HFFc6 (cell line): ENCODE measurements at regions not wholly inside any gene's neighbourhood (a gene's known extent, or its start where the extent isn't known, plus 50 kb on each side); places are given as distances from the start of the nearest gene placed in this dataset.
"Not testable (repeated sequence)": the region's sequence is repeated elsewhere in the genome, so short reads cannot be mapped to it uniquely, and the experiment has no call there.

Experiments
- DNase-seq: peaks from one replicate; pipeline ENCODE4 v3.0.0-alpha.2; 2018
- H3K27ac Mint-ChIP-seq: 2 replicates; pipeline ENCODE4 v1.8.0; 2020; ENCODE audit warnings: mild to moderate bottlenecking, mixed read lengths
- H3K27me3 Mint-ChIP-seq: 2 replicates; pipeline ENCODE4 v1.8.0; 2021; ENCODE audit warnings: mild to moderate bottlenecking, moderate library complexity, mixed read lengths; ENCODE audit not compliant: insufficient read depth
- H3K36me3 Mint-ChIP-seq: 2 replicates; pipeline ENCODE4 v1.8.0; 2021; ENCODE audit warnings: low read depth, mixed read lengths
- H3K4me1 Mint-ChIP-seq: 2 replicates; pipeline ENCODE4 v1.8.0; 2020; ENCODE audit warnings: low read depth, mixed read lengths
- H3K4me3 Mint-ChIP-seq: 2 replicates; pipeline ENCODE4 v1.8.0; 2020; ENCODE audit warnings: mild to moderate bottlenecking, moderate library complexity, mixed read lengths
- H3K9me3 Mint-ChIP-seq: 2 replicates; pipeline ENCODE4 v1.8.0; 2020; ENCODE audit warnings: mild to moderate bottlenecking, mixed read lengths
- TF ChIP-seq, protein P1 (sequence below): fragments of 200-600 bp; sonication (generic); IDR thresholded peaks from 2 replicates; pipeline ENCODE4 v1.5.0; 2021; ENCODE audit warnings: antibody characterized with exemption, mild to moderate bottlenecking

DNA sequence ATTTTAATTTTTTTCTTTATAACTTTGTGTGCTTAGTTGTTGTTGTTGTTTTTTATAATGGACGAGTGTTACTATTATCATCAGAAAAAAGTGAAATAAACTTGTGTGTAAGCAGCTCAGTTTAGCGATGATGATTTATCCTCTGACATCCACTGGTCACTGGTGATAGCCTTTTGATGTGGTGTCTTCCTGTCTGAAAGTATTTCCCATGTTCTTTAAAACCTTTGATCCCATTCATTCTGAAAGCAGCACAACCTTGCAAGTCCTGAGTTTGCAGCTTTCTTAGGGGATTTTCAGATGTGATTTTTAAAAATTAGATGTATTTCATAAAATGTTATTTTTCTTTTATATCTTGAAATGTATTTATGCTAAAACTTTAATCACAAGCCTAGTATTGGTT lies 85.9 kb upstream of the ZPLD1 start:
- Mint-ChIP-seq H3K4me1 (no peaks in the 10 kb centered on the region), H3K4me3 (no peak overlapping the region), H3K36me3 (no peaks in the 10 kb centered on the region), H3K9me3 (no peaks in the 10 kb centered on the region), H3K27ac (no peak overlapping the region), H3K27me3 (peaks cover 2% of the 10 kb centered on the region; the same call in 1 of the 2 replicates)
- TF ChIP-seq, protein P1, sequence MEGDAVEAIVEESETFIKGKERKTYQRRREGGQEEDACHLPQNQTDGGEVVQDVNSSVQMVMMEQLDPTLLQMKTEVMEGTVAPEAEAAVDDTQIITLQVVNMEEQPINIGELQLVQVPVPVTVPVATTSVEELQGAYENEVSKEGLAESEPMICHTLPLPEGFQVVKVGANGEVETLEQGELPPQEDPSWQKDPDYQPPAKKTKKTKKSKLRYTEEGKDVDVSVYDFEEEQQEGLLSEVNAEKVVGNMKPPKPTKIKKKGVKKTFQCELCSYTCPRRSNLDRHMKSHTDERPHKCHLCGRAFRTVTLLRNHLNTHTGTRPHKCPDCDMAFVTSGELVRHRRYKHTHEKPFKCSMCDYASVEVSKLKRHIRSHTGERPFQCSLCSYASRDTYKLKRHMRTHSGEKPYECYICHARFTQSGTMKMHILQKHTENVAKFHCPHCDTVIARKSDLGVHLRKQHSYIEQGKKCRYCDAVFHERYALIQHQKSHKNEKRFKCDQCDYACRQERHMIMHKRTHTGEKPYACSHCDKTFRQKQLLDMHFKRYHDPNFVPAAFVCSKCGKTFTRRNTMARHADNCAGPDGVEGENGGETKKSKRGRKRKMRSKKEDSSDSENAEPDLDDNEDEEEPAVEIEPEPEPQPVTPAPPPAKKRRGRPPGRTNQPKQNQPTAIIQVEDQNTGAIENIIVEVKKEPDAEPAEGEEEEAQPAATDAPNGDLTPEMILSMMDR, result no peak
- no peak for DNase-seq

DNA sequence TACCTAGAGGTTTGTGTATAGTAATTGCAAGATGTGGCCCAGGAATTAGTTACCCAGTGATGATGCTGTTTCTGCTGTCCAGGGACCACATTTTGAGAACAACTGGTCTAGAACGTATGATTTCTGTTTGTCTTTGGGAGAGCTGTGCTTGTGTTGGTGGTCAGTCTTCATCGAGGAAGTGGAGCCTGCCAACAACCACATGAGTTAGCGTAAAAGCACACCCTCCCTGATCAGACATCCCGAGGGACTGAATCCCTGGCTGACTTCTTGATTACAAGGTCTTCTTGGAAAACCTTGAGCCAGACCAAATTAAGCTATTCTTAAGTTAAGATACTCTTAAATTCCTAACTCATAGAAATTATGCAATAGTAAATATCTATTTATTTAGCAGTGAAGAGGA lies 81.7 kb upstream of the ZPLD1 start:
- Mint-ChIP-seq H3K9me3 (no peaks in the 10 kb centered on the region), H3K36me3 (no peaks in the 10 kb centered on the region), H3K27ac (no peak overlapping the region), H3K4me1 (no peaks in the 10 kb centered on the region), H3K27me3 (no peaks in the 10 kb centered on the region; the same call in none of the 2 replicates), H3K4me3 (no peak overlapping the region)
- TF ChIP-seq, protein P1, result no peak
- DNase-seq, result no peak

DNA sequence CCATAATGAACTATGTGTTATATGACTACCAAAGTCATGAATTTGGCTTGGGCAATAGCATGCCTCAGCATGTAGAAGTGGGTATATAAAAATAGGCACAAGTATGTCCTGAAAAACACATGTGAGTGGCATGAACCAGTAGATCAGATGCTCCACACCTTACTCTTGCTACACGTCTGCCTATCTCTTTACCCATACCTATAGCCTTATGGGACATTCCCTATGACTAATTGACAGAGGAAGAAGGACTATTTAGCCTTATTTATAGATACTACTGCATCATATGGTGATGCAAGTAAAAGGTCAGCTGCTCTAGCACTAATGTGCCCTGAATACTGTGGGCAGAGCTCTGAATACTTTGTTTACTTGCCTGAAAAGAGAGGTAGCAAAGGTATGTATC lies 81.0 kb upstream of the ZPLD1 start:
- TF ChIP-seq, protein P1, result no peak
- H3K9me3 Mint-ChIP-seq, result no peaks in the 10 kb centered on the region
- H3K27ac Mint-ChIP-seq, result no peak overlapping the region
- H3K4me3 Mint-ChIP-seq, result no peak overlapping the region
- DNase-seq, result no peak
- H3K36me3 Mint-ChIP-seq, result no peaks in the 10 kb centered on the region
- H3K27me3 Mint-ChIP-seq, result no peaks in the 10 kb centered on the region; the same call in none of the 2 replicates
- no peaks in the 10 kb centered on the region for H3K4me1 Mint-ChIP-seq

DNA sequence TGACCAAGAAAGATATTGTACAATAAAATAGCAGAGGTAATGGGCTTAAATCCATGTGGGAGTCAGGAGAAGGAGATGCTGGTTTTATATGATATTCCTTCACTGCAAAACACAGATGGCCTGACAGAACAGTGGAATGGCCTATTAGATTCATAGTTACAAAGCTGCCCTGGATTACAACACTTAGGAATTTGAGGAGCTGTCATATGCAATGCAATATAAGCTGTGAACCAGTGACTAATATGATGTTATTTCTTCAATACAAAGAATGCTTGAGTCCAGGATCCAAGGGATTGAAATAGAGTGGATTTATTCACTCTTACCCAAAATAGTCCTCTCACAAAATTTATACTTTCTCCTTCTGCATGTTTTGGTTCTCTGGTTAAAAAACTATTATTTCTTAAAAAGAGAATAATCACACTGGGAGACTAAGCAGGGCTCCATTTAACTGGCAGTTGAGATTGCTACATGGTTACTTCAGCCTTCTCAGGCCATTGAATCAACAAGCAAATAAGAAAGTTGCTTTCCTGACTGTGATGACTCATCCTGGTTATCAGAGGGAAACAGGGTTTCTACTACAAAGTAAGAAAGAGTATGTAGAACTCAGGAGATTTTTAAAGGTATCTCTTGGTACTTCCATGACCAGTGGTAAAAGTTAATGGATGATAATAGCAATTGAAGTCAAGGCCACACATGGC lies 79.8 kb upstream of the ZPLD1 start:
- Mint-ChIP-seq H3K27ac (no peak overlapping the region), H3K9me3 (no peaks in the 10 kb centered on the region), H3K4me3 (no peak overlapping the region), H3K4me1 (no peaks in the 10 kb centered on the region), H3K27me3 (no peaks in the 10 kb centered on the region; the same call in none of the 2 replicates), H3K36me3 (no peaks in the 10 kb centered on the region)
- no peak for DNase-seq
- TF ChIP-seq, protein P1, result no peak

DNA sequence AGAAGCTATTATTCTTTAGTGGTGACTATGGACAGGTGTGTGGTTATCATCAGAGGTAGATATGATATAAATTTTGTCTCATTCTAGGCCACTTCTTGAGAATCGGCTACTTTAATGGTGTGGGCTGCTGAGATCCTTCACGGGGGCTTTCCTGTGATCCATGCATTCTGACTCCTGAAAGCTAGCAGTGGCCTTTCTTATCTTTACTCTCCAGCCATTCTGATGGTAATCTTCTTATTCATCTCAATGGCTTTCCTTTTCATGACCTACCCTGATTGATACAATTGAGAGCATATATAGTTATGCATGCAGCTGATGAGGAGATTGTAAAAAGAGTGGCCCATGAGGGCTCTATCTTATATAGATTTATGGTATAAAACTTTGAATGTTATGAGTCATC lies 78.3 kb upstream of the ZPLD1 start:
- H3K9me3 Mint-ChIP-seq, result no peaks in the 10 kb centered on the region
- TF ChIP-seq, protein P1, result no peak
- H3K4me1 Mint-ChIP-seq, result no peaks in the 10 kb centered on the region
- H3K27ac Mint-ChIP-seq, result no peak overlapping the region
- H3K27me3 Mint-ChIP-seq, result no peaks in the 10 kb centered on the region; the same call in none of the 2 replicates
- no peaks in the 10 kb centered on the region for H3K36me3 Mint-ChIP-seq
- H3K4me3 Mint-ChIP-seq, result no peak overlapping the region
- no peak for DNase-seq

DNA sequence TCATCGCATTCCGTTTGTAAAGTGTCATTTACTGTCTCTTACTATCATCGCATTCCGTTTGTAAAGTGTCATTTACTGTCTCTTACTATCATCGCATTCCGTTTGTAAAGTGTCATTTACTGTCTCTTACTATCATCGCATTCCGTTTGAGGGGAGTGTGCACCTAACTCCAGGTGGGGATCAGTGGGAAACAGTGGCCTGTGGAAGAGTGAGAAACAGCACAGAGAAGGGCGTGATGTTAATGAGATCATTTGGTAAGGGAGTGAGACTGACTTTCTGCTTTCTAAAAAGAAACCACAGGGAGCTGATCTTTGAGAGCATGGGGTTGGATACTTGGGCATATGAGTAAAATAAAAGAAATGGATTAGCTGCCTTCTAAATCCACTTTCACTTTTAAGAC lies 77.5 kb upstream of the ZPLD1 start:
- not testable (repeated sequence) for H3K27ac Mint-ChIP-seq, DNase-seq, H3K27me3 Mint-ChIP-seq, H3K9me3 Mint-ChIP-seq, H3K36me3 Mint-ChIP-seq, H3K4me1 Mint-ChIP-seq, H3K4me3 Mint-ChIP-seq
